ENCODE measurements at regions not wholly inside any gene's neighbourhood (a gene's known extent, or its start where the extent isn't known, plus 50 kb on each side); places are given as distances from the start of the nearest gene placed in this dataset.

DNA sequence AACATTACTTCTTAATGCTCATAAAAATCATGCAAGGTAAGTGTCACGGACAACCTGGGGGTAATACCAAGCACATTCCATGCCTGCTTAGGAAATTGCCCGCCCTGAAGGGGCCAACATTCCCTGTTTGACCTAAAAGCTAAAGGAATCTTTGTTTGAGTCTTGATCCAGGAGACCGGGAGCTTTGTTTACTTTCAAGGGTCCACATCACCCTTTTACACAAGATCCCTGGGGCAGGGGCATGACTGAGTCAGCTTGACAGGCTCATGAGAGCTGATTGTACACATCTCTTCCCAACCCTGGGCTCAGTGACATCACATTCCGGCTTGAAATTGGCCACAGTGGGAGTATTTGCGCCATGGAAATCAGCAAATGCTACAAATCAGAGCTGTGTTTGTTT is 248.1 kb upstream of the HABP2 start:
- TF ChIP-seq, protein P1, sequence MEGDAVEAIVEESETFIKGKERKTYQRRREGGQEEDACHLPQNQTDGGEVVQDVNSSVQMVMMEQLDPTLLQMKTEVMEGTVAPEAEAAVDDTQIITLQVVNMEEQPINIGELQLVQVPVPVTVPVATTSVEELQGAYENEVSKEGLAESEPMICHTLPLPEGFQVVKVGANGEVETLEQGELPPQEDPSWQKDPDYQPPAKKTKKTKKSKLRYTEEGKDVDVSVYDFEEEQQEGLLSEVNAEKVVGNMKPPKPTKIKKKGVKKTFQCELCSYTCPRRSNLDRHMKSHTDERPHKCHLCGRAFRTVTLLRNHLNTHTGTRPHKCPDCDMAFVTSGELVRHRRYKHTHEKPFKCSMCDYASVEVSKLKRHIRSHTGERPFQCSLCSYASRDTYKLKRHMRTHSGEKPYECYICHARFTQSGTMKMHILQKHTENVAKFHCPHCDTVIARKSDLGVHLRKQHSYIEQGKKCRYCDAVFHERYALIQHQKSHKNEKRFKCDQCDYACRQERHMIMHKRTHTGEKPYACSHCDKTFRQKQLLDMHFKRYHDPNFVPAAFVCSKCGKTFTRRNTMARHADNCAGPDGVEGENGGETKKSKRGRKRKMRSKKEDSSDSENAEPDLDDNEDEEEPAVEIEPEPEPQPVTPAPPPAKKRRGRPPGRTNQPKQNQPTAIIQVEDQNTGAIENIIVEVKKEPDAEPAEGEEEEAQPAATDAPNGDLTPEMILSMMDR (IDR thresholded peaks at IDR 0.05) = no peak
- TF ChIP-seq POLR2A (IDR thresholded peaks at IDR 0.05) = no peak
